Peyer's patch (tissue), 4 donors: ENCODE measurements at regions not wholly inside any gene's neighbourhood (a gene's known extent, or its start where the extent isn't known, plus 50 kb on each side); places are given as distances from the start of the nearest gene placed in this dataset.

Experiments used
- DNase-seq, 3 donors: peaks; one replicate each; pipeline ENCODE4 v3.0.0-alpha.2; 2017 to 2019
- H3K27ac ChIP-seq, 4 donors: fragments of 200-600 bp; sonication (generic); one replicate each; pipeline ENCODE4 v1.5.1; 2016 to 2019
- H3K27me3 ChIP-seq, 2 donors: fragments of 200-600 bp; sonication (generic); one replicate each; pipeline ENCODE4 v1.5.1; 2019
- H3K36me3 ChIP-seq, 3 donors: fragments of 200-600 bp; sonication (generic); one replicate each; pipeline ENCODE4 v1.5.1; 2016 to 2019
- H3K4me1 ChIP-seq, 4 donors: fragments of 200-600 bp; sonication (generic); one replicate each; pipeline ENCODE4 v1.5.1; 2016 to 2019
- H3K4me3 ChIP-seq, 4 donors: fragments of 200-600 bp; sonication (generic); 1 replicate in 3 of 4; 2 replicates in 1 of 4; pipeline ENCODE4 v1.5.1; 2016 to 2019; ENCODE audit warnings: mild to moderate bottlenecking in 1 of 4
- H3K9me3 ChIP-seq, 4 donors: fragments of 200-600 bp; sonication (generic); one replicate each; pipeline ENCODE4 v1.5.1; 2016 to 2019; ENCODE audit warnings: mild to moderate bottlenecking in 1 of 4
- CTCF ChIP-seq, 6 experiments: fragments of 450-650 bp in 4 of 6; fragments of 200-600 bp in 2 of 6; sonication (generic) in 1 of 6; IDR thresholded peaks; one replicate each; pipeline ENCODE4 v1.5.1; 2017 to 2019; ENCODE audit warnings: antibody characterized with exemption in 6 of 6, mild to moderate bottlenecking in 3 of 6, moderate library complexity in 1 of 6
- POLR2A ChIP-seq, 2 donors: fragments of 450-650 bp; IDR thresholded peaks; one replicate each; pipeline ENCODE4 v1.5.1; 2017; ENCODE audit warnings: antibody characterized with exemption in 2 of 2, mild to moderate bottlenecking in 2 of 2, moderate library complexity in 2 of 2

- TF ChIP-seq CTCF (IDR thresholded peaks at IDR 0.05) (no peak), POLR2A (IDR thresholded peaks at IDR 0.05) (no peak)
- Histone ChIP-seq H3K36me3 (no peaks in the 10 kb centered on the region), H3K9me3 (no peaks in the 10 kb centered on the region), H3K4me1 (no peaks in the 10 kb centered on the region), H3K27ac (no peak overlapping the region), H3K27me3 (no peaks in the 10 kb centered on the region), H3K4me3 (no peak overlapping the region)
- no peak for DNase-seq
Measured at GRCh38 chr1:29854700-29855276, 618.5 kb downstream of the PTPRU start.

- Histone ChIP-seq H3K4me1 (no peaks in the 10 kb centered on the region), H3K4me3 (no peak overlapping the region), H3K27me3 (no peaks in the 10 kb centered on the region), H3K36me3 (no peaks in the 10 kb centered on the region), H3K27ac (no peak overlapping the region), H3K9me3 (no peaks in the 10 kb centered on the region)
- TF ChIP-seq CTCF (IDR thresholded peaks at IDR 0.05) (no peak), POLR2A (IDR thresholded peaks at IDR 0.05) (no peak)
- no peak for DNase-seq
Measured at GRCh38 chr1:29853716-29854330, 617.5 kb downstream of the PTPRU start.

- Histone ChIP-seq H3K4me1 (no peaks in the 10 kb centered on the region), H3K9me3 (no peaks in the 10 kb centered on the region), H3K27me3 (no peaks in the 10 kb centered on the region), H3K27ac (no peak overlapping the region), H3K36me3 (no peaks in the 10 kb centered on the region), H3K4me3 (no peak overlapping the region)
- no peak for TF ChIP-seq POLR2A (IDR thresholded peaks at IDR 0.05)
- DNase-seq: no peak
Measured at GRCh38 chr1:29852248-29852647, 615.9 kb downstream of the PTPRU start.

GRCh38 chr1:29851691-29852090, 615.4 kb downstream of the PTPRU start:
- no peak for TF ChIP-seq CTCF (IDR thresholded peaks at IDR 0.05)
- Histone ChIP-seq H3K9me3 (no peaks in the 10 kb centered on the region), H3K4me1 (no peaks in the 10 kb centered on the region), H3K27ac (no peak overlapping the region), H3K4me3 (no peak overlapping the region), H3K27me3 (no peaks in the 10 kb centered on the region), H3K36me3 (no peaks in the 10 kb centered on the region)
- no peak for DNase-seq

- Histone ChIP-seq H3K9me3 (no peaks in the 10 kb centered on the region), H3K27me3 (no peaks in the 10 kb centered on the region), H3K4me1 (no peaks in the 10 kb centered on the region), H3K36me3 (no peaks in the 10 kb centered on the region), H3K4me3 (no peak overlapping the region), H3K27ac (no peak overlapping the region)
- no peak for DNase-seq
- TF ChIP-seq POLR2A (IDR thresholded peaks at IDR 0.05): no peak
- TF ChIP-seq CTCF (IDR thresholded peaks at IDR 0.05): no peak
Measured at GRCh38 chr1:29849991-29850757, 613.9 kb downstream of the PTPRU start.

- TF ChIP-seq CTCF (IDR thresholded peaks at IDR 0.05) (peak in 3 of 6 experiments; percentile 25 to 37 (median 36)), POLR2A (IDR thresholded peaks at IDR 0.05) (no peak)
- H3K27ac ChIP-seq: no peak overlapping the region
- peak in 1 of 3 donors; percentile 55 for DNase-seq
- H3K9me3 ChIP-seq: no peaks in the 10 kb centered on the region
- no peak overlapping the region for H3K4me3 ChIP-seq
- no peaks in the 10 kb centered on the region for H3K36me3 ChIP-seq
- no peaks in the 10 kb centered on the region for H3K4me1 ChIP-seq
- H3K27me3 ChIP-seq: no peaks in the 10 kb centered on the region
Measured at GRCh38 chr1:29849038-29849750, 612.9 kb downstream of the PTPRU start.
